GM12892 (cell line): ENCODE measurements at regions not wholly inside any gene's neighbourhood (a gene's known extent, or its start where the extent isn't known, plus 50 kb on each side); places are given as distances from the start of the nearest gene placed in this dataset.

ENCODE experiments used
- DNase-seq: peaks from one replicate; pipeline ENCODE4 v3.0.0; 2011; ENCODE audit not compliant: insufficient read length
- FAIRE-seq: peaks from 2 replicates; lab custom pipeline; 2011; peaks lifted over from hg19 to GRCh38; lab: Jason Lieb, UNC
- POLR2A ChIP-seq: IDR thresholded peaks from 2 replicates; pipeline ENCODE4 v1.6.1; 2011; ENCODE audit warnings: low read depth, low read length, control low read depth
- POLR2AphosphoS5 ChIP-seq: IDR thresholded peaks from 2 replicates; pipeline ENCODE4 v1.6.1; 2011; ENCODE audit warnings: low read depth, low read length, control low read depth
- TAF1 ChIP-seq: IDR thresholded peaks from 2 replicates; pipeline ENCODE4 v1.6.1; 2011; ENCODE audit warnings: low read depth, mild to moderate bottlenecking, control low read depth, low read length, borderline replicate concordance

GRCh38 chr4:155524926-155525455 lies 141.7 kb upstream of the GUCY1A1 start:
- no peak for FAIRE-seq
- no peak for DNase-seq
- TF ChIP-seq POLR2AphosphoS5, result no peak
- no peak for TF ChIP-seq TAF1

GRCh38 chr4:155523358-155523757 lies 143.3 kb upstream of the GUCY1A1 start:
- no peak for DNase-seq
- FAIRE-seq, result no peak
- TF ChIP-seq POLR2A (no peak), POLR2AphosphoS5 (no peak), TAF1 (no peak)

- FAIRE-seq, result no peak
- no peak for TF ChIP-seq POLR2A
- TF ChIP-seq POLR2AphosphoS5, result no peak
- no peak for TF ChIP-seq TAF1
- DNase-seq, result no peak
Measured at GRCh38 chr4:155522201-155522600, 144.4 kb upstream of the GUCY1A1 start.

- FAIRE-seq, result no peak
- no peak for TF ChIP-seq POLR2A
- TF ChIP-seq TAF1, result no peak
- TF ChIP-seq POLR2AphosphoS5, result no peak
Measured at GRCh38 chr4:155521382-155521781, 144.6 kb upstream of the MAP9 start.

GRCh38 chr4:155515444-155516075 lies 138.8 kb upstream of the MAP9 start:
- TF ChIP-seq POLR2AphosphoS5 (no peak), TAF1 (no peak), POLR2A (no peak)
- no peak for FAIRE-seq
- no peak for DNase-seq

More at GRCh38 chr4:155521382-155521781, 144.6 kb upstream of the MAP9 start:
- DNase-seq, result no peak

GRCh38 chr4:155514628-155515027 lies 137.9 kb upstream of the MAP9 start:
- FAIRE-seq (no peak), DNase-seq (no peak)
- no peak for TF ChIP-seq POLR2AphosphoS5
- no peak for TF ChIP-seq TAF1
- no peak for TF ChIP-seq POLR2A

GRCh38 chr4:155512817-155513216 lies 136.1 kb upstream of the MAP9 start:
- FAIRE-seq, result no peak
- no peak for TF ChIP-seq TAF1
- no peak for TF ChIP-seq POLR2A
- no peak for TF ChIP-seq POLR2AphosphoS5

GRCh38 chr4:155512046-155512445 lies 135.3 kb upstream of the MAP9 start:
- TF ChIP-seq POLR2A (no peak), TAF1 (no peak), POLR2AphosphoS5 (no peak)
- FAIRE-seq (no peak), DNase-seq (no peak)

More at GRCh38 chr4:155512817-155513216, 136.1 kb upstream of the MAP9 start:
- no peak for DNase-seq

GRCh38 chr4:155510771-155511170 lies 134.0 kb upstream of the MAP9 start:
- no peak for TF ChIP-seq POLR2AphosphoS5
- TF ChIP-seq POLR2A, result no peak
- no peak for TF ChIP-seq TAF1
- FAIRE-seq, result no peak
- DNase-seq, result no peak

GRCh38 chr4:155509555-155509954 lies 132.8 kb upstream of the MAP9 start:
- FAIRE-seq, result no peak
- TF ChIP-seq TAF1, result no peak
- no peak for TF ChIP-seq POLR2AphosphoS5
- no peak for TF ChIP-seq POLR2A
- DNase-seq, result no peak

- no peak for DNase-seq
- no peak for FAIRE-seq
- TF ChIP-seq TAF1, result no peak
- TF ChIP-seq POLR2AphosphoS5, result no peak
- TF ChIP-seq POLR2A, result no peak
Measured at GRCh38 chr4:155506745-155507144, 130.0 kb upstream of the MAP9 start.

GRCh38 chr4:155505321-155505720 lies 128.6 kb upstream of the MAP9 start:
- no peak for DNase-seq
- TF ChIP-seq POLR2AphosphoS5 (no peak), TAF1 (no peak), POLR2A (no peak)
- no peak for FAIRE-seq
